ENCODE measurements at regions not wholly inside any gene's neighbourhood (a gene's known extent, or its start where the extent isn't known, plus 50 kb on each side); places are given as distances from the start of the nearest gene placed in this dataset.
"Not testable (repeated sequence)": the region's sequence is repeated elsewhere in the genome, so short reads cannot be mapped to it uniquely, and the experiment has no call there.

GRCh38 chr7:68899156-68899555 is 699.1 kb upstream of the AUTS2 start:
- TF ChIP-seq EZH2 (IDR thresholded peaks at IDR 0.05; ENCODE audit: insufficient read depth, poor library complexity, severe bottlenecking); EZH2phosphoT487 (IDR thresholded peaks at IDR 0.05; ENCODE audit: insufficient read depth, low read depth): not testable (repeated sequence)

Measured in GM23248 (cell line).